Calu3 (cell line): ENCODE measurements at regions not wholly inside any gene's neighbourhood (a gene's known extent, or its start where the extent isn't known, plus 50 kb on each side); places are given as distances from the start of the nearest gene placed in this dataset.

Experiments
- BruUV-seq: library from RNA; stranded (reverse); fragments of 400-500 nt; replicated peaks from 2 replicates; lab custom pipeline; 2021; lab: Mats Ljungman, UMichigan
- CTCF ChIA-PET: fragments of 300-600 bp; sonication (Branson Sonifier 250); formaldehyde crosslinking; loops from one replicate; lab custom pipeline; 2022; ENCODE audit warnings: antibody characterized with exemption; lab: Charles Lee
- DNase-seq: peaks from one replicate; pipeline ENCODE4 v3.0.0; 2022
- H3K27ac Mint-ChIP-seq: one replicate; pipeline ENCODE4 v1.8.0; 2022; ENCODE audit warnings: mixed read lengths; ENCODE audit not compliant: unreplicated experiment
- H3K27me3 Mint-ChIP-seq: one replicate; pipeline ENCODE4 v1.8.0; 2022; ENCODE audit warnings: mixed read lengths; ENCODE audit not compliant: unreplicated experiment
- H3K36me3 Mint-ChIP-seq: one replicate; pipeline ENCODE4 v1.8.0; 2022; ENCODE audit warnings: mild to moderate bottlenecking, moderate library complexity, mixed read lengths; ENCODE audit not compliant: insufficient read depth, unreplicated experiment
- H3K4me1 Mint-ChIP-seq: one replicate; pipeline ENCODE4 v1.8.0; 2022; ENCODE audit warnings: mild to moderate bottlenecking, low read depth, mixed read lengths; ENCODE audit not compliant: unreplicated experiment
- H3K4me3 Mint-ChIP-seq: one replicate; pipeline ENCODE4 v1.8.0; 2022; ENCODE audit warnings: mild to moderate bottlenecking, low read depth, moderate library complexity, mixed read lengths; ENCODE audit not compliant: unreplicated experiment
- H3K9me3 Mint-ChIP-seq: one replicate; pipeline ENCODE4 v1.8.0; 2022; ENCODE audit warnings: low read depth, mixed read lengths; ENCODE audit not compliant: unreplicated experiment
- CTCF ChIP-seq: fragments of 200-600 bp; IDR thresholded peaks from one replicate; pipeline ENCODE4 v1.8.0; 2022; ENCODE audit warnings: antibody characterized with exemption; ENCODE audit not compliant: unreplicated experiment
- intact Hi-C: fragments of 100-400 bp; cut with micrococcal nuclease; formaldehyde crosslinking; loops from one replicate; pipeline ENCODE4 v1.10.0; 2022; ENCODE audit not compliant: unreplicated experiment

- H3K27ac Mint-ChIP-seq: no peak overlapping the region
- H3K4me1 Mint-ChIP-seq: peaks cover 22% of the 10 kb centered on the region
- no peak for DNase-seq
- CTCF ChIA-PET: no interaction called here
- no peaks in the 10 kb centered on the region for H3K36me3 Mint-ChIP-seq
- no peak for TF ChIP-seq CTCF
- H3K9me3 Mint-ChIP-seq: no peaks in the 10 kb centered on the region
- no peak overlapping the region for H3K4me3 Mint-ChIP-seq
- intact Hi-C loops: no loop called here
- no TSS peak for BruUV-seq
- H3K27me3 Mint-ChIP-seq: no peaks in the 10 kb centered on the region
Observed at GRCh38 chr5:90133941-90134340, 275.6 kb downstream of the CETN3 start.

GRCh38 chr5:90131383-90132133 is 278.0 kb downstream of the CETN3 start:
- Mint-ChIP-seq H3K4me3 (no peak overlapping the region), H3K4me1 (peaks cover 22% of the 10 kb centered on the region), H3K27me3 (no peaks in the 10 kb centered on the region), H3K27ac (no peak overlapping the region), H3K9me3 (no peaks in the 10 kb centered on the region), H3K36me3 (no peaks in the 10 kb centered on the region)
- intact Hi-C loops: no loop called here
- no peak for TF ChIP-seq CTCF
- no peak for DNase-seq
- BruUV-seq: no TSS peak
- CTCF ChIA-PET: no interaction called here

- no peaks in the 10 kb centered on the region for H3K9me3 Mint-ChIP-seq
- H3K4me1 Mint-ChIP-seq: no peaks in the 10 kb centered on the region
- H3K27ac Mint-ChIP-seq: no peak overlapping the region
- intact Hi-C loops: no loop called here
- H3K4me3 Mint-ChIP-seq: no peak overlapping the region
- DNase-seq: no peak
- CTCF ChIA-PET: no interaction called here
- H3K36me3 Mint-ChIP-seq: no peaks in the 10 kb centered on the region
- TF ChIP-seq CTCF: no peak
- H3K27me3 Mint-ChIP-seq: no peaks in the 10 kb centered on the region
- no TSS peak for BruUV-seq
Observed at GRCh38 chr5:90128551-90128950, 281.0 kb downstream of the CETN3 start.

- BruUV-seq: no TSS peak
- DNase-seq: no peak
- no peak for TF ChIP-seq CTCF
- Mint-ChIP-seq H3K36me3 (no peaks in the 10 kb centered on the region), H3K4me1 (no peaks in the 10 kb centered on the region), H3K27me3 (no peaks in the 10 kb centered on the region), H3K27ac (no peak overlapping the region), H3K4me3 (no peak overlapping the region), H3K9me3 (peaks cover 3% of the 10 kb centered on the region)
- intact Hi-C loops: no loop called here
- CTCF ChIA-PET: no interaction called here
Observed at GRCh38 chr5:90119531-90119971, 290.0 kb downstream of the CETN3 start.
